Right atrium auricular region (tissue), 2 donors: ENCODE measurements at regions not wholly inside any gene's neighbourhood (a gene's known extent, or its start where the extent isn't known, plus 50 kb on each side); places are given as distances from the start of the nearest gene placed in this dataset.

Experiments used
- DNase-seq: peaks from one replicate; pipeline ENCODE4 v3.0.0-alpha.2; 2019; ENCODE audit warnings: low spot score
- H3K27ac ChIP-seq, 2 donors: fragments of 200-600 bp; sonication (generic); 1 replicate in 1 of 2; 2 replicates in 1 of 2; pipeline ENCODE4 v1.5.1; 2016 to 2019
- H3K27me3 ChIP-seq, 2 donors: fragments of 200-600 bp; sonication (generic); one replicate each; pipeline versions ENCODE4 v1.5.1 to v1.6.0; 2017 to 2019
- H3K36me3 ChIP-seq: fragments of 200-600 bp; sonication (generic); one replicate; pipeline ENCODE4 v1.5.1; 2016
- H3K4me1 ChIP-seq, 2 donors: fragments of 200-600 bp; sonication (generic); one replicate each; pipeline versions ENCODE4 v1.5.1 to v1.6.0; 2017 to 2019
- H3K4me3 ChIP-seq, 2 donors: fragments of 200-600 bp; sonication (generic); 1 replicate in 1 of 2; 2 replicates in 1 of 2; pipeline ENCODE4 v1.5.1; 2017 to 2019; ENCODE audit warnings: mild to moderate bottlenecking in 1 of 2, moderate library complexity in 1 of 2
- H3K9me3 ChIP-seq, 2 donors: fragments of 200-600 bp; sonication (generic); one replicate each; pipeline ENCODE4 v1.5.1; 2019
- TF ChIP-seq, protein P1 (sequence below), 2 donors: fragments of 200-600 bp; sonication (generic); IDR thresholded peaks; one replicate each; pipeline ENCODE4 v1.5.1; 2019; ENCODE audit warnings: antibody characterized with exemption in 2 of 2

DNA sequence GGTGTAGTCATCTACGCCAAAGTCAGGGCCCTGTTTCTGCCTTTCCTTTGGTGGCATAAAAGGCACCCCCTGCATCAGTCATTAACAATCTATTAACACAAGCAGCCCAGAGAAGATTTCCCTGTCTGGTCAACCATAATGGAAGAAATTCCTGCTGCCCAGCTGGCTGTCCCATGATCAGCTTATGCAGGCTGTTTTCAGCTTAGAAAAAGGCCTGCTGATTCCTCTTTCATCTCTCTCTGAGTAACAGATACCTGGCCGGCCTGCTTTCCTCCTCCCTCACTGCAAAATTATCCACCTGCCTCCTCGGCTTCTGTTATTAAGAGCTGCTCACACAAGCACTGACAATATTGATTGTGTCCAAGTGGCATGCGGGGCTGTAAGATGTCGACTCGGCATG, 70.3 kb upstream of the MMP2 start:
- no peaks in the 10 kb centered on the region for H3K4me1 ChIP-seq
- H3K36me3 ChIP-seq: no peaks in the 10 kb centered on the region
- TF ChIP-seq, protein P1, sequence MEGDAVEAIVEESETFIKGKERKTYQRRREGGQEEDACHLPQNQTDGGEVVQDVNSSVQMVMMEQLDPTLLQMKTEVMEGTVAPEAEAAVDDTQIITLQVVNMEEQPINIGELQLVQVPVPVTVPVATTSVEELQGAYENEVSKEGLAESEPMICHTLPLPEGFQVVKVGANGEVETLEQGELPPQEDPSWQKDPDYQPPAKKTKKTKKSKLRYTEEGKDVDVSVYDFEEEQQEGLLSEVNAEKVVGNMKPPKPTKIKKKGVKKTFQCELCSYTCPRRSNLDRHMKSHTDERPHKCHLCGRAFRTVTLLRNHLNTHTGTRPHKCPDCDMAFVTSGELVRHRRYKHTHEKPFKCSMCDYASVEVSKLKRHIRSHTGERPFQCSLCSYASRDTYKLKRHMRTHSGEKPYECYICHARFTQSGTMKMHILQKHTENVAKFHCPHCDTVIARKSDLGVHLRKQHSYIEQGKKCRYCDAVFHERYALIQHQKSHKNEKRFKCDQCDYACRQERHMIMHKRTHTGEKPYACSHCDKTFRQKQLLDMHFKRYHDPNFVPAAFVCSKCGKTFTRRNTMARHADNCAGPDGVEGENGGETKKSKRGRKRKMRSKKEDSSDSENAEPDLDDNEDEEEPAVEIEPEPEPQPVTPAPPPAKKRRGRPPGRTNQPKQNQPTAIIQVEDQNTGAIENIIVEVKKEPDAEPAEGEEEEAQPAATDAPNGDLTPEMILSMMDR (IDR thresholded peaks at IDR 0.05): no peak

DNA sequence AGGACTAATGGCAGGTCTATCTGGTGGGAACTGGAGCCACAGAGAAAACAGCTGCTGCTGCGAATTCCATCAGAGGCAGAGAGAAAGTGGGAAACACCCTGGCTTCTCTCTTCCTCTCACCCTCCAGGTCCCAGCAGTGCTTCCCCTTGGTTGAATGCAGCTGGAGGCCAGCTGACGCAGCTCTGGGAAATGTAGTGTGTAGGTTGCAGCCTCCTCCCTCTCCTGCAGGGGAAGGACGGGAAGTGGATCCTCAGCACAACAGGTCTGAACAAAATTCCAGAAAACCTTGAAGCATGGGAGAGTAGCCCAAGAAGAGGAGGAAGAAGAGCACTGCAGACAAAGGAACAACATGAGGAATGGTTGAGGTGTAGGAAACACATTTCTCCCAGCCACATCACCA, 67.8 kb upstream of the MMP2 start:
- no peaks in the 10 kb centered on the region for H3K36me3 ChIP-seq
- TF ChIP-seq, protein P1 (IDR thresholded peaks at IDR 0.05): no peak
- DNase-seq: no peak
- H3K4me3 ChIP-seq: no peak overlapping the region
- H3K27ac ChIP-seq: no peak overlapping the region
- H3K9me3 ChIP-seq: no peaks in the 10 kb centered on the region
- no peaks in the 10 kb centered on the region for H3K27me3 ChIP-seq
- no peaks in the 10 kb centered on the region for H3K4me1 ChIP-seq

More for the DNA sequence above, 70.3 kb upstream of the MMP2 start:
- no peak overlapping the region for H3K4me3 ChIP-seq
- no peaks in the 10 kb centered on the region for H3K9me3 ChIP-seq
- no peaks in the 10 kb centered on the region for H3K27me3 ChIP-seq
- no peak overlapping the region for H3K27ac ChIP-seq
- DNase-seq: no peak

DNA sequence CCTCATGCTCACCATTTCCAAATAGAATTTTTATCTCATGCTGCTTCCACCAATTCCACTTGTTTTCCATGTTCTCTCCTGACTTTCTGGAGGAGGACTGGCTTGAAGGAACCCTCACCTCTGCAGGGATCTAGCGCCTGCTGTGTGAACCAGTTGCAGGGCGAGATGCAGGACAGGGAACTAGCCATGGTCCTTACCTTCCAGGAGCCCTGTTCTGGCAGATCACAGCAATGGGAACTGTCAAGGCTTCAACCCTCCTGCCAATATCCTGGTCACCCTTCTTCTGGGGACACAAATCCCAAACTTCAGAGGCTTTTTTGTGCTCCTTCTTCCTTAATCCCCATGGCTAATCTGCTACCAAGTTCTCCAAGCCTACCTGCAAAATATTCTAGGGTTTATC, 60.4 kb upstream of the MMP2 start:
- H3K4me3 ChIP-seq: no peak overlapping the region
- no peaks in the 10 kb centered on the region for H3K4me1 ChIP-seq
- TF ChIP-seq, protein P1 (IDR thresholded peaks at IDR 0.05): no peak
- H3K27me3 ChIP-seq: no peaks in the 10 kb centered on the region
- H3K27ac ChIP-seq: no peak overlapping the region
- DNase-seq: no peak
- H3K36me3 ChIP-seq: no peaks in the 10 kb centered on the region
- no peaks in the 10 kb centered on the region for H3K9me3 ChIP-seq

DNA sequence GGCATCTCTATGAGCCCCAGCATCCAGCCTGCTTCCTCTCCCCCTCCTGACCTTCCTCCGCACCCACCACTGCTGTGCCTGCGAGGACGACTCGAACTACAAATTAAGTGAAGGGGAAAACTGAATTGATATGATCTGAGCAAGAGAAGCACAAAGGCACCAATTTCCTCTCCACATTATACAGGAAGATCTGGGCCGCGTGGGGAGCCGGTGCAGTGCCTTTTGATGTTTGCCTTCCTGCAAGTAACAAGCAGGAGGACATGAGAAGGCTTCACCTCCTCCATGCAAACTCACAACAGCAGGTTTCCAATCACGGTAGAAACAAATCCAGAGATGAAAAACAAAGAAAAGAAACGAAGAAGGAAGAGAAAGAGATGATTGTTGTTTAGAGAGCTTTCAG, 57.8 kb upstream of the MMP2 start:
- no peak for DNase-seq
- Histone ChIP-seq H3K4me1 (no peaks in the 10 kb centered on the region), H3K27me3 (no peaks in the 10 kb centered on the region), H3K4me3 (no peak overlapping the region), H3K27ac (no peak overlapping the region), H3K36me3 (no peaks in the 10 kb centered on the region), H3K9me3 (no peaks in the 10 kb centered on the region)
- TF ChIP-seq, protein P1 (IDR thresholded peaks at IDR 0.05): no peak

DNA sequence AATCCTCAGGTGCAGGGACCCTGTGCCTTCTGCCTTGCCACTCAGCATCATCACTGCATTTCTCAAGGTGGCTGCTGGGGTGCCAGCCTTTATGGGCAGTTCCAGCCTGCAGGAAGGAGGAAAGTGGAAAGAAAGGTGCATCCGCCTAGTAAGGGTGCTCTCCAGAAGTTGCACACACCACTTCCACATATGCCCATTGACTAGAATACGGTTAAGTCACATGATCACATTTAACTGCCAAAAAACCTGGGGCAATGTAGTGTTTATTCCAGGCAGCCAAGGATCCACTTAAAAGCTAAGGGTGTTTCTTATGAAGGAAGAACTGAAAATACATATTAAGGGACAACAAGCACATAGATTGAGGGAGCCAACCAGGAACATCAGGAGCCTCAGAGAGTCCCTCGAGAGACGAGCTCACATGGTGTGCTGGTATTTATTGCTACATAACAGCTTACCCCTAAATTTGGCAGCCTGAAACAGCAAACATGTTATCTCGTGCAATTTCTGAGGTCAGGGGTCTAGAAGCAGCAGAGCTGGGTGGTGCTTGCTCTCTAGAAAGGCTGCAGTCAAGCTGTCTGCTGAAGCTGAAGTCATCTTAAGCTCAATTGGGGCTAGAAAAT, 52.0 kb upstream of the MMP2 start:
- Histone ChIP-seq H3K4me3 (no peak overlapping the region), H3K9me3 (no peaks in the 10 kb centered on the region), H3K27me3 (no peaks in the 10 kb centered on the region), H3K36me3 (no peaks in the 10 kb centered on the region), H3K27ac (no peak overlapping the region), H3K4me1 (no peaks in the 10 kb centered on the region)
- no peak for DNase-seq
- TF ChIP-seq, protein P1 (IDR thresholded peaks at IDR 0.05): no peak
